ACHN (cell line): ENCODE measurements at regions not wholly inside any gene's neighbourhood (a gene's known extent, or its start where the extent isn't known, plus 50 kb on each side); places are given as distances from the start of the nearest gene placed in this dataset.

Source experiments
- DNase-seq: peaks from one replicate; pipeline ENCODE4 v3.0.0-alpha.2; 2015
- in situ Hi-C: cut with HindIII; loops from 2 replicates; pipeline ENCODE4 v1.10.0; 2017; ENCODE audit warnings: low sequenced_read_pairs, low pct_ligation_motif_present, low pct_unique_long_range_greater_than_20kb

DNA sequence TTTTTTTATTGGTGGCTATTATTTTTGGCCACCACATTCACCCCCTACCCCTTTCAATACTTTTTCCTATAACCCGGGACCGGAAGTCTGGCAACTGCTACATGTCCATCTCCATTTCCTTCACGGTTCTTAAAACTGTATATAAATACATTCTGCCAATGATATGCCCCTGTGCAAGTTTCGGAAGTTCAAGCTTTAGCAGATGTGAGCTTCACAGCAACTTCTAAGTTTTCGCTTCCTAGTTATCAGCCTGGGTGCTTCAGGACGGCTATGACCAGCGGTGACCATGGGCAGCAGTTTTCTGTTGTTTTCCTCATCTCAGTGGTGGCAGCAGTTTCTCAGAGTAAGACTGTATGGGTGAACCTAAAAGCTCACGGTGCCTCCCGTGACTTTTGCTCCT lies 153.5 kb upstream of the NFE2L3 start:
- in situ Hi-C loops = no loop called here
- no peak for DNase-seq

DNA sequence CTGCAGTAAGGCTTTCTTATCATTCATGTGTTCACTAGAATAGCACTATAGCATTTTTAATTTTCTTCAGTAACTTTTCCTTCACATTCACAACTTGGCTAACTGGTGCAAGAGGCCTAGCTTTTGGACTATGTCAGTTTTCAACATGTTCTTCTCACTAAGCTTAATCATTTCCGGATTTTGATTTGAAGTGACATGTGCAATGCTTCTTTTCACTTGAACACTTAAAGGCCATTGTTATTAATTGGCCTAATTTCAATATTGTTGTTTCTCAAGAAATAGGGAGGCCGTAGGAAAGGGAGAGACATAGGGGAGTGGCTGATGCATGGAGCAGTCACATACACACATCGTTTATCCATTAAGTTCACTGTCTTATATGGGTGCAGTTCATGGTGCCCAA lies 151.2 kb upstream of the NFE2L3 start:
- in situ Hi-C loops = no loop called here
- no peak for DNase-seq

DNA sequence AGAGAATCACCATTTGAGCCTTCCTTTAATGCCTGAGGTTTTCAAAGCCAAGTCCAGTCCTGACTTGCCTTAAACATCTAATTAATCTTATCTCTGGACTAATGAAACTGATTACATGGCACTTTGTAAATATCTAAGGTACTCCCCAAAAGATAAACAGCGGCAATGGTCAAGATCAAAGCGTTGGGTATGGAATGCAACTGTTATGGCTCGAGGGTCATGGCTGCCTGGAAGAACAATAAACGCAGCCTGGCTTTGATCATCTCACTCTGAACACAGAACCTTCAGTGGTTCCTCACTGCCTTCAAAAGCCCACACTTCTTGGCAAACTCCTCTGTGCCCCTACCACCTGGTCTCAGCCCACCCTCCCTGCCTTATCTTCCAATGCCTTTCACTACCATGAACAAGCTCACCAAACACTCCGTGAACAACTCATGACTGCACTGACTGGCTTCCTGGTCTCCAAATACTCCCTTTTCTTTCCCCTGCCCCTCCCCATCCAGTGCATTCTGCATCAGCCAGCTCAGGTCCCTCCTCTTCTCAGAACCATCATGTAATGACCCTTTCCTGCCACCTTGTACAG lies 150.2 kb upstream of the NFE2L3 start:
- in situ Hi-C loops = no loop called here
- DNase-seq = no peak

DNA sequence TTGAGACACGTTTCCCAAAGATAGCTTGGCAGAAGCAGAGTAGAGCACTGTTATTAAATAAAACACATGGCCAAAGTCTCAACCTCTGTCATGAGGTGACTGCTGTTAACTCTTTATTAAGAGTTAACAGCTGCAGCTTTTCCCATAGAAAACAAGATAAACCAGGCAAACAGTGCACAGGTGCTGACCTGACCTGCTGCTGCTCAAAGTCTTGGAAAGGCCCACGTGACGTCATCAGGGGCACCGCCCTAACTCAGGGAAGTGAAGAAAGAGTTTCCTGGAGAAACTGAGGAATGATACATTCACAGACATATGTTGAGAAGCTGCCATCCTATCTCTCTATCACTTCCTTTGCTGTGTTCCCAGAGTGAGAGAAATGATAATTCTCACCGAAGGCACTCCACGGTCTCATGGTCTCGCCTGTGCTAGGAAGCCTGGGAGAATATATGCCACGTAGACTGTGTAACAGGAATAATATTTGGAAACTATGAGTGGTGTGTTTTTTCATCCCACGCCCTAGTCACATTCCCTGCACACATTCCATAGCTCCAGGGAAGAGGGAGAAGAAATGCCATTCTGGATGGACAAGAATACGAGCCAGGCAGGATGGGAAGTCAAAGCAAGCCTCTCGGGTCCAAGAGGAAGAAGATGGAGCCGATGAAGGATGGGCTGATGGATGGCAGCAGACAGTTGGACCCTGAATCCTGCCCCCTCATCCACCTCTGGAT lies 146.2 kb upstream of the NFE2L3 start:
- no peak for DNase-seq
- in situ Hi-C loops = no loop called here

DNA sequence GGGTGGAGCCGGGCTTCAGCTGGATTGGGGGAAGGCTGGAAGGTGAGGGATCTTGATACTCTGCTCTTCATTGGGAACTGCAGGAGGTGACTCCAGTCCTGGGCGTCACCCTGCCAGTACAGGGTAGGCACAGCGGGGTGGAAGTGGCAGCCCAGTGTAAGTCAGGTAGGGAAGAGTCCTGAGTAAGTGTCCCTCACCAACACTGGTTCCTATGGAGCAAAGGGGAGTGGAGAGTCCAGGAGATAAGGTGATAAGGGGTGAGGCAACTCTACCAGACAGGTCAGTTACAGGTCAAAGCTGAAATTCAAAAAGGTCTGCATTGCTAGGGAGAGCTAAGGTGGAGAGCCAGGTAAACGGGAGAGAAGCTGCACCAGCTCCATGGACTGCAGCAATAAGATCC lies 145.6 kb upstream of the NFE2L3 start:
- in situ Hi-C loops = no loop called here
- no peak for DNase-seq

DNA sequence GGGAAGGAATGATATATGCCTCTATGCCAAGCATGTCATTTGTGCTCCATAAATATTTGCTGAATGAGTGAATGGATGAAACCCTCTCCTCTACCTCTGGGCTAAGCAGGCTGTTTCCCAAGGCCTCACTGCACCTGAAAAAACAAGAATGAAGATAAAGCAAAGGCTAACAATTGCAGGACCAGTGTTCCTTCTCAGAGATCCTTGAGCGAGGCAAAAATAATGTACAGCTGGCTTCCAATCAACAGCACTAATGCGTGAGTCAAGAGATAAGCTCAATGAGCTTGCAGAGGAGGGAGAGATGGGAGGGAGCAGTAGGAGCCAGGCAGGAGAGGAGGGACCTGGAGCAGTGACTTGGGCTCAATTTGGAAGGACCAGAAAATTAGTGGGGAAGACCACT lies 144.5 kb upstream of the NFE2L3 start:
- in situ Hi-C loops = no loop called here

DNA sequence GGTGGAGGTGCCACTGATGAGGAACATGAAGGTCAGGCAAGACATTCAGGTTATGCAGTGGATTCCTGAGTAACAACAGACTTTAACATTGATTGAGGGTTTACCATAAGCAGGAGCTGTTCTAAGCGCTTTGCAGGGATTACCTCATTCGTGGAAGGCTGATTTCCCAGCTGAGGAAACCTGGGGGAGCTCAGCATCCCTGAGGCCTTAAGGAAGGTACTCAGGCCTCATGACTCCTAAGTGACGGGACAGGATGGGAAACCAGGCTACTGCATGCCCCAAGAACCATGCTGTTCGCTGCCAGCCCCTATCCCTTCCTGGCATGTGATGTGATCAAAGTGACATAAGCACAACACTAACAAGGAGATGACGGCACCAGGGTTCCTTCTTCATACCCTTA lies 143.6 kb upstream of the NFE2L3 start:
- in situ Hi-C loops = no loop called here
- DNase-seq = no peak

More for the DNA sequence above, 144.5 kb upstream of the NFE2L3 start:
- no peak for DNase-seq

DNA sequence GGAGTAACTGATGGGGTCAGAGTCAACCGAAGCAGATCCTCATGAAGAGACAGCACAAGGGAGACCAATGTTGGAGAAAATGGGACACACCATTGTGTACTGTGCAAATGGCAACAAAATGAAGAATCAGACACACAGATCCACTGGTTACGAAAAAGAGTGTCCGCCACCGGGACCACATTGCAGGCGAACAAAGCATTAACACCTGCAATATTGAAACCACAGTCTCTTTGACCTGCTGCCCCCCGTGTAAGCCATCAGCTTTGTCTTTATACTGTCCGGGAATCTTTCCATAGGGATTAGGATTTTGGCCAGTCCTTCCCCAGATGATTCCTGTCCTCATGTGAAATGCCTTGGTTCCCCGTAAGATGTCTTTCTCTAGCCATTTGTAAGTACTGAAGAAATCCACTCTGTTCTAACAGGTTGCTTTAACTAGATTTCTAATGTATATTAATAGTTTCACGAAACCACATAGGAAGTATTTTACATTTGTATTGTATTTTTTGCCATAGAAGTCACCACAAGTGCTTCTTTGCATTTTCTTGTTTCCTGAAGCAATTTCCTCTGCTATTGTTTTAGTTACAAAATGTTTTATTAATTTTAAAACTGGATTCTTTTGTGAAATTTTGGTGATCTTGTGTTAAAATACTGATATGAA lies 140.8 kb upstream of the NFE2L3 start:
- DNase-seq = no peak
- in situ Hi-C loops = no loop called here

DNA sequence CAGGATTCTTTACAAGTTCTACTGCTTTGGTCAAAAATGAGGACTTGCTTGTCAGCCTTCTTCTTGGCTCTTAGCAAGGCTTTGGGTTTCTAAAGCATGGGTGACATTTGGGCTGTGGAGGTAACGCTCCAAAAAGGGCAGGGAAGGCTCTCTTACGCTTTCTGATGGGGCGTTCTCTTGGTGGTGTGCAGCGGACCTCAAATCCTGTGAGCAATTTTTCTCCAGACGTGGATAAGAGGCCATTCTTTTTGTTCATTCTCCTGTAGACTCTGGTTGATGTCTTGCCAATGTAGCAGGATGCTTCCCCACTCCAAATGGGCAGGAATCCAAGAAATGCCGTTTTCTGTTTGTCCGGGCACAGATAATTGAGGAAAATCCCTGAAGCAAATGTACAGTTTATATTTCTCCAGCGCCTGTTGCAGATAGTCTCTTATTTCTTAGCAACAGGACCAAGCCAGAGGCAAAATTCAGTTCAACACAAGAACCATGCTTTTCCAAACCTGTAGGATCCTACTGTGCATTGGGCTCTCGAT lies 138.4 kb upstream of the NFE2L3 start:
- peak; percentile 71 for DNase-seq
- in situ Hi-C loops = no loop called here

DNA sequence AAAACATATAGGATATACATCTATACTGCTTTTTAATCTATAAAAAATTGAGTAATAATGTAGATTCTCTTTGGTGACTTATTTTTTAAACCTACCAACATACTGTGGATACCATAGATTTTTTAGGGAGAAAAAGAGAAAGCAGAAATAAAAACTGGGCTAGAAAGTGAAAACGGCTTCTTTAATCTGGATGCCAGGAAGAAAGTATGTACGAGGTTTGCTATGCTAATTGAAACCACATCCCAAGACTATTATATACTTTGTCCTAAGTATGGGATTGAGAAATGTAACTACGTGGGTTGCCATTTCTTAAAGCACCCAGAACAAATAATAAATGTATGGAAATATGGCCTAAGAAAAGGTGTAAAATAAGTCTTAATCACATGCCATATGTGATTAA lies 129.0 kb upstream of the NFE2L3 start:
- in situ Hi-C loops = no loop called here
- DNase-seq = no peak

DNA sequence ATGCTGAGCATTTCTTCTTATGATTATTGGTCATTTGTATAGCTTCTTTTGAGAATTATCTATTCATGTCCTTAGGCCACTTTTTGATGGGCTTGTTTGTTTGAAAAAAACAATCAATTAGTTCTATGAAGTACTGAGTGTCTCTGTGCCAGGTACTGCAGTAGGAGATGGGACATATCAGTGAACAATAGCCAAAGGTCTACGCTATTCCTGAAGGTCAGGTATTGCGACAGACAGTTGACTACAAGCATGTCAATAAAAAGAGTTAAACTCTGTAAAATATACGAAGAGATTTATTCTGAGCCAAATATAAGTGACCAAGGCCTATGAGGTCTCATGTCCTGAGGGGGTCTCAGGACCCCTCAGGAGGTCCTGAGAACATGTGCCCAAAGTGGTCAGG lies 122.1 kb upstream of the NFE2L3 start:
- in situ Hi-C loops = no loop called here
- no peak for DNase-seq

DNA sequence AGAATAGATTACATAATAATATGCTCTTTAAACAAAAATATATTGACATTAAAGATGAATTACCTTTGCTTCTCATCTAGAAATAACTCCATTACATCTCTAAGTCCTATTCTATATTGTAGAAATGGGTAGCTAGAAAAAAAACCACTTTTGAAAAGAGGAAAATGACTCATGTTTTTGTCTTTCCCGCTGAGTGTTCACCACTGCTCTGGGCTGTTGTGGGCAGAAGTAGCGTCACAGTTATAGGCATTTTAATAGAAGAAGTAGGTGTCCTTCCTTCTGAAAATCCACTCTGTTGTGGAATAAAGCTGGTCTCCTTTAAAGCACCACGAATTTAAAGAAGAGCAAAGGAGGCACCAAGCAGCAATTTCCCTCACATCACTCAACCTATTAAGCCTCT lies 117.6 kb upstream of the NFE2L3 start:
- in situ Hi-C loops = no loop called here
- no peak for DNase-seq

DNA sequence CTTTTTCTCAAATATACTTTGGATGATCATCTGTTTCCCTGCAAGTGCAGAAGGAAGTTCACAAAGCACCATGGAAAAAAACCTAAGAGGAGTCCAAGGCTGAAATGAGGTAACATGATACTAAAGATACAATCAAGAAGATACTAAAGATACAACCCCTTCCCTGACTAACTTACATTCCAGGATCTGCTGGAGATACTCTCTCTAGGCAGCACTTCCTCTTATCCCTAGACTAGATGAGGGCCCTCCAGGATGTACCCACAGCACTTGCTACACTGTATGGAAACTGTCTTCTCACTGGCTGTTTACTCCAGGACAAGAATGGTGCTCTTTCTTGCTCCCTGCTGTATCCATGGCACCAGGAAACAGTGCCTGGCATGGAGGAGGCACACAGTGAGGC lies 116.4 kb upstream of the NFE2L3 start:
- in situ Hi-C loops = no loop called here
- DNase-seq = no peak

DNA sequence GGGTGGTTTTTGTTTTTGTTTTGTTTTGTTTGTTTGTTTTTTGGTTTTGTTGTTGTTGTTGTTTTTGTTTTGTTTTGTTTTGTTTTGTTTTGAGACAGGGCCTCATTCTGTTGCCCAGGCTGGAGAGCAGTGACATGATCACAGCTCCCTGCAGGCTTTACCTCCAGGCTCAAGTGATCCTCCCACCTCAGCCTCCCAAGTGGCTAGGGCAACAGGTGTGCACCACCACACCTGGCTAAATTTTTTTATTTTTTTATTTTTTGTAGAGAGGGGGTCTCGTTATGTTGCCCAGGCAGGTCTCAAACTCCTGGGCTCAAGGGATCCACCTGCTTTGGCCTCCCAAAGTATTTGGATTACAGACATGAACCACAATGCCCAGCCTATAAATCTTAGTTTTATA lies 115.9 kb upstream of the NFE2L3 start:
- in situ Hi-C loops = no loop called here
- DNase-seq = no peak

DNA sequence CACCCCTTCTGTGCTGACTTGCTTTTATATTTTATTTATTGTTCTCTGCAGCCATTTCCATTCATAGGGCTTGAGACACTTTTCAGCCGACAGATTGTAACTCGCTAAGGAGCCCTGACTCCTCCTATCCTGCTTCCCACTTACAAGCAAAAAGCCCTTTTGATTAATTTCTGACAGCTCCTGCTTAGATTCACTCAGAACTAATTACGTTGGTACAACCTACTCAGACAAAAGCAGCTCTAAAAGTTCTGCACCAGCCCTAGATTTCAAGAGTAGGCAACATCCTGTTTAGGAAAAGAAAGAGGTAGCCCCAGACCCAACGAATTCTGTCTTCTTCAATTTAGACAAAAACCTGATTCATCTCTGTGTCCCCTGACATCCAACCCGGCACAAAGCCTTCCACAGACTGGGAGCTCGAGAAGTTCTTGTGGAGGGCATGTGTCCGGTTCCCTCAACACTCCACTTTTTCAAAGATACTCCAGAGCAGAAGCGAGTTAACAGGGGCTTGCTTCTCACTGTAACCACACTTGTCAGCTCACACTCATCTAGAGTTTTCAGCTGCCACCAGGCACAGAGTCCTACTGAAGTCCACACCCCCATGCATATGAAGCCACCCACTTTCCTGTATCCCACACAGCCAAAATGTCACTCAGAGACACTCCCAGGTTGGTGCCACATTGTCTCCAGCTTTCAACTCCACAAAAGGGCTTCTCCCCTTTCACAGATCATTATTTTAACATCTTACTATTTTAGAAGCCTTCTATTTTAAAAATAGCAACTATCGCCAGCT lies 113.6 kb upstream of the NFE2L3 start:
- no peak for DNase-seq
- in situ Hi-C loops = no loop called here

DNA sequence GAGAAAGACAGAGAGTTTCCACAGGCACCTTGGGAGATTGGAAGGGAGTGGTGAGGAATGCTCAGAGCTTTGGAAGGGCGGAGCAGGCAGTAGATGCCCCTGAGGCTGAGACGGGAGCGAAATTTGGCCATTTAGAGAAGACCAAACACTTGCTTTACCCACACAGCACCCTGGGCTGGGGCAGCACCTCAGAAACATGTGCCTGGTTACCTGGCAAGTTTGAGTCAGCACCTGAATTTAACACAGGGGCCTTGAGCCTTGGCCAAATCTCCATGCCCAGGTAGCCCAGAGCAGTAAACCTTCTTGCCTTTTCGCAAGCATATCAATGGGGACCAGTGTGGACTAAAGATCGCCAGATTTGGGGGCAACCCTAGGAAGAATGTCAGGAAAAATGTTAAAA lies 111.9 kb upstream of the NFE2L3 start:
- no peak for DNase-seq
- in situ Hi-C loops = no loop called here

DNA sequence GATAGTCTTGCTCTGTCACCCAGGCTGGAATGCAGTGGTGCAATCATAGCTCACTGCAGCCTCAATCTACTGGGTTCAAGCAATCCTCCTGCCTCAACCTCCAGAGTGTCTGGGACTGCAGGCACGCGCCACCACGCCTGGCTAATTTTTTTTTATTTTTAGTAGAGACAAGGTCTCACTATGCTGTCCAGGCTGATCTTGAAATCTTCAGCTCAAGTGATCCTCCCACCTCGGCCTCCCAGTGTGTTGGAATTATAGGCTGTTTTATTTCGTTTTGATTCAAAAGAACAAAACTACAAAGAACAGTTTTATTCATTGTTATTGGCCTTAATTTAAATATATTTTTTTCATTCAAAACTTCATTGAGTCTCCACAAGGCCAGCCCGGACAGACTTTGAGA lies 109.8 kb upstream of the NFE2L3 start:
- no peak for DNase-seq
- in situ Hi-C loops = no loop called here

DNA sequence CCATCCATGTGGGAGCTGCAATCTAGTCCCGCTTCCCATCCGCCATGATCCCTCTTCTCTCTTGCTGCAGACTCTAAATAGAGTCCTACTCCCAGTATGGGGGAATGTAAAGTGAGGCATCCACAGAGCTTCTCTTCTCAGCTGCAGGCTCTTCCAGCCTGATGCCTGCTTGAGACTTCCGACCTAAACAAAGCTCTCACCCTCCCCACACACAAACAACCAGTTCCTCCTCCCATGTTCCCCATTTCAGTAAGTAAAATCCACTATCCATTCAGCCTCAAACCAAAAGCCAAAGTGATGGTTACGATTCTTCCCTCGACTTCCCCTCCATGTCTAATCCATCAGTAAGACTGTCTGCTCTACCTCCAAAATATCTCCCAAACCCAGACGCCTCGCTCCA lies 108.2 kb upstream of the NFE2L3 start:
- DNase-seq = no peak
- in situ Hi-C loops = no loop called here

DNA sequence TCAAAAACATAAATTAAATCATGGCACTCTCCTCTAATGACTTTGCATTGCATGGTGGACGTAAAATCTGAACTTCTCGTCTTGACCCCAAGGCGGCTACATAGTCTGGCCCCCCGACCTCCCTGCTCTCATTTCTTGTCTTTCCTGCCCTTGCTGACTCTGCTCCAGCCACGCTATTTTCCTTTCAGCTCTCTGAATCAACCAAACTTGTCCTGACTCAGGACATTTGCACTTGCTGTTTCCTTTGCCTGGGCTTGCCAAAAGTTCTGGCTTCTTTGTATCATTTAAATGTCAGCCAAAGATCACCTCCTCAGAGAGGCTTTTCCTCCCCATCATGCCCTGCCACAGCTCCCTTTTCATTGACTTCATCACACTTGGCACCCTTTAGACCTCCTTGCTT lies 107.7 kb upstream of the NFE2L3 start:
- in situ Hi-C loops = no loop called here
- no peak for DNase-seq
